ENCODE measurements at regions not wholly inside any gene's neighbourhood (a gene's known extent, or its start where the extent isn't known, plus 50 kb on each side); places are given as distances from the start of the nearest gene placed in this dataset.
"Not testable (repeated sequence)": the region's sequence is repeated elsewhere in the genome, so short reads cannot be mapped to it uniquely, and the experiment has no call there.

DNA sequence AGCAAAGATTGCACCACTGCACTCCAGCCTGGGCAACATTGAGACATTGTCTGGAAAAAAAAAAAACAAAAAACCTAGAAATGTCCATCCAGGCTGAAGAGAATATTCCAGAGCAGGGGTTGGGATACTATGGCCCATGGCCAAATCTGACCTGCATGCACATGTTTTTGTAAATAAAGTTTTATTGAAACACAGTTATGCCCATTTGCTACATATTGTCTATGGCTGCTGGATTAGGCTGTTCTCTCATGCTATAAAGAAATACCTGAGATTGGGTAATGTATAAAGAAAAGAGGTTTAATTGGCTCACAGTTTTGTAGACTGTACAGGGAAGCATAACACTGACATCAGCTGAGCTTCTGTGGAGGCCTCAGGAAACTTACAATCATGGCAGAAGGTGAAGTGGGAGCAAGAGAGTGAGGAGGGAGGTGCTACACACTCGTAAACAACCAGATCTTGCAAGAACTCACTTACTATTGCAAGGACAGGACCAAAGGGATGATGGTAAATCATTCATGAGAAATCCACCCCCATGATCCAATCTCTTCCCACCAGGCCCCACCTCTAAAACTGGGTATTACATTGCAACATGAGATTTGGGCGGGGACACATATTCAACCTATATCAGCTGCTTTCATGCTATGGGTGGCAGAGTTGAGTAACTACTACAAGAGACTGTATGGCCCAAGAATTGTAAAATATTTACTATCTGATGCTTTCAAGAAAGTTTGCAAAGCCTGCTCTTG is 137.8 kb upstream of the ROPN1B start:
- not testable (repeated sequence) for DNase-seq

DNA sequence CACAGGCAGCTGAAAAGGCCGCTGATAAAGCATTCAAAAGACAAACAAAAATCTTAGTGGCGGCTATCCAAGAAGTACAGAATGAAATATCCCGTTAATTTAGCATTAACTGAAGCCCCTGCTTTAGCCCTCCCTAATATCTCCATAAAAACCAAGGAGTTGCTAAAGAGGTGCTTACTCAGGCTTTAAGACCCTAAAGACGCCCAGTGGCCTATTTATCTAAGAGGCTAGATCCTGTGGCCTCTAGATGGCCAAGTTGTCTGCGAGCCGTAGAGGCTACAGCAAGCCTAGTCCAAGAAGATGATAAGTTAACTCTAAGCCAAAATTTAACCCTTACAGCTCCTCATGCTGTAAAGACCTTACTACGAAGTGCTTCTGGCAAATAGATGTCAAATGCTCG is 133.4 kb upstream of the ROPN1B start:
- DNase-seq, result not testable (repeated sequence)

DNA sequence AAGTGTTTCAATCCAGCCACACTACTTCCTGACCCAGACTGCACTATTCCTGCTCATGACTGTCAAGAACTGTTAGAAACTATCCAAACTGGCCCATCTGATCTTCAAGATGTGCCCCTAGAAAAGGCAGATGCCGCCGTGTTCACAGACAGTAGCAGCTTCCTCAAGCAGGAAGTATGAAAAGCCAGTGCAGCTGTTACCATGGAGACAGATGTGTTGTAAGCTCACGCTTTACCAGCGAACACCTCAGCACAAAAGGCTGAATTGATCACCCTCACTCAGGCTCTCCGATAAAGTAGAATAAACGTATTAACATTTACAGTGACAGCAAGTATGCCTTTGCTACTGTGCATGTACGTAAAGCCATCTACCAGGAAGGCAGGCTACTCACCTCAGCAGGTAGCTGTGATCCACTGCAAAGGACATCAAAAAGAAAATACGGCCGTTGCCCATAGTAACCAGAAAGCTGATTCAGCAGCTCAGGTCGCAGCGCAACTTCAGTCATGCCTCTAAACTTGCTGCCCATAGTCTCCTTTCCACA is 132.9 kb upstream of the ROPN1B start:
- not testable (repeated sequence) for DNase-seq

DNA sequence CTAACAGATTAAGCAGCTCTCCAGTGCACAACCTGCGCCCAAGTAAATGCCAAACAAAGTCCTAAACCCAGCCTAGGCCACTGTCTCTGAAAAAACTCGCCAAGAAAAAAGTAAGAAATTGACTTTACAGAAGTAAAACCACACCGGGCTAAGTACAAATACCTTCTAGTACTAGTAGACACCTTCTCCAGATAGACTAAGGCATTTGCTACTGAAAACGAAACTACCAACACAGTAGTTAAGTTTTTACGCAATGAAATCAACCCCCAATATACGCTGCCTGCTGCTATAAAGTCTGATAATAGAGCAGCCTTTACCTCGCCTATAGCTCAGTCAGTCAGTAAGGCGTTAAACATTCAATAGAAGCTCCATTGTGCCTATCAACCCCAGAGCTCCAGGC is 132.2 kb upstream of the ROPN1B start:
- not testable (repeated sequence) for DNase-seq

DNA sequence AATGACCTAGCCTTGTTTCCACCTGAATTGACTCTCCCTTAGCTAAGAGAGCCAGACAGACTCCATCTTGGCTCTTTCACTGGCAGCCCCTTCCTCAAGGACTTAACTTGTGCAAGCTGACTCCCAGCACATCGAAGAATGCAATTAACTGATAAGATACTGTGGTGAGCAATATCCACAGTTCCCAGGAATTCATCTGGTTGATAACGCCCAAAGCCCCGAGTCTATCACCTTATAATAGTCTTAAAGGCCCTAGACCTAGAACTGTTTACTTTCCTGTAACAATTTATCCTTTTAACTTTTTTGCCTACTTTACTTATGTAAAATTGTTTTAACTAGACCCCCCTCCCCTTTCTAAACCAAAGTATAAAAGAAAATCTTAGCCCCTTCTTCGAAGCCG is 130.1 kb upstream of the ROPN1B start:
- not testable (repeated sequence) for DNase-seq

DNA sequence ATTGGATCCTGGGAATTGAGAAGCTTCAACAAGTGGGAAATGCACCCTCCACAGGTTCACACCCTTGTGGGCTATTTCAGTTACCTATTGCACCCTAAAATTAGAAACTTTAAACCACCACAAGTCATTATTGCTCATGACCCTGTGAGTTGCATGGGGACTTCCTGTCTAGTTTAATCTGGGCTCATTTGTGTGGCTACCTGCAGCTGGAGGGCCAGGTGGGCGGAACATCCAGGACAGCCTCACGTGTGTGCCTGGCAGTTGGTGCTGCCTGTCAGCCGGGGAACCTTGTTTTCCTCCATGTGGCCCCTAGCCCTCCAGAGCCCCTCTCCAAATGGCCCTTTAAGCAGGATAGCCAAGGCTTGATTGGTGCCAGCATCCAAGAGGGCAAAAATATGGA is 128.5 kb upstream of the ROPN1B start:
- DNase-seq, result not testable (repeated sequence)

DNA sequence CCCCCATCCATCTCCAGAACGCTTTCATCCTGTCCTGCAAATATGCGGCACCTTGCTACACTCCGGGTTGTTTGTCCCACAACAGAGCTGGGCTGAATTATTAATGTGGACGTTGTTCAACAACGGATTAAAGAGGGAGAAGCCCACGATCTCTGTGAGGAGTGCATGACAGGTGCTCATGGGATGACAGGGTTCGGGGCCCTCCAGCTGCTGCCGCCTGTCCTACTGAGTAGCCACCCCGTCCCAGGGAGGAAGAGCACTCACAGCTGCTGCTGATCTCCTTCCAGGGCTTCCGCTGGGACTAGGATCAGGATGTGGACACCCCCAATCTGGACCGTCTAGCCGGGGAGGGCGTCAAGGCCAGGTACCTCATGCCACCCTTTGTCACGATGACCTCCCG is 121.0 kb upstream of the ROPN1B start:
- DNase-seq, result not testable (repeated sequence)

DNA sequence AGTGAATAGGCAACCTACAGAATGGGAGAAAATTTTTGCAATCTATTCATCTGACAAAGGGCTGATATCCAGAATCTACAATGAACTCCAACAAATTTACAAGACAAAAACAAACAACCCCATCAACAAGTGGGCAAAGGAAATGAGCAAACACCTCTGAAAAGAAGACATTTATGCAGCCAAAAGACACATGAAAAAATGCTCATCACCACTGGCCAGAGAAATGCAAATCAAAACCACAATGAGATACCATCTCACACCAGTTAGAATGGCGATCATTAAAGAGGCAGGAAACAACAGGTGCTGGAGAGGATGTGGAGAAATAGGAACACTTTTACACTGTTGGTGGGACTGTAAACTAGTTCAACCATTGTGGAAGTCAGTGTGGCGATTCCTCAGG is 114.0 kb upstream of the ROPN1B start:
- DNase-seq, result not testable (repeated sequence)

DNA sequence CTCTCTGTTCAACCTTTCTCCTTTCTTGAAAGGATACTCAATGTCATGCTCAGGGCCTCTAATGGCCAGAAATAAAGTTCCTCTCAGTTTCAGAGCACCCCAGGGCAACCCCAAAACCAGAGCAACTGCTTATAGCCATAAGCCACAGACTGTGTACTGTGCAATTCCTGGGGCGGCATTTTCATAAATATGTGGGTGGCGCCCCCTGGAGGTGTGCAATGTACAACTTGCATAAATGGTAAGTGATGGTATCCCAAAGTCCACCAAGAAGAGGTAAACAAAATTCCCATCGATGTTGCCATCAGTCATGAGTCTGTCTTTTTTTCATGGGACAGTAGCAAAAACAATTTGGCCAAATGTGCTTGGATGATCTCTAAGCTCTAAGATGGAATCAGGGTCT is 108.4 kb upstream of the ROPN1B start:
- DNase-seq, result not testable (repeated sequence)

DNA sequence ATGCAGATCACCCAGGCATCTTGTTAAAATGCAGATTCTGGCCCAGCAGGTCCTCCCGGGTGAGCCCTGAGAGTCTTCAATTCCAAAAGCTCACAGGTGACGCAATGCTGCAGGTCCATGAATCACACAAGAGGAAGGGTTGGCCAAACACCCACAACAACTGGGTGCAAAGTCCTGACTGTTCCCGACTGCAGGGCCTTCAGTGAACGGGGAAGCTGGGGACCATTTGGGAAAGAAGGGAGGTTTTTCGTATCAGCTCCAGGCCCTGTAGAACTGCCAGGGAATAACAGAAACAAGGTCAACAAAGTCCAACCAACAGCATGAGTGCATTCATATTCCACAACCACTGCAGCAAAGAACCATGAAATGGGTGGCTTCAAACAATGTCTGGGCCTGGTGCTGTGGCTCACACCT is 106.1 kb upstream of the ROPN1B start:
- not testable (repeated sequence) for DNase-seq

DNA sequence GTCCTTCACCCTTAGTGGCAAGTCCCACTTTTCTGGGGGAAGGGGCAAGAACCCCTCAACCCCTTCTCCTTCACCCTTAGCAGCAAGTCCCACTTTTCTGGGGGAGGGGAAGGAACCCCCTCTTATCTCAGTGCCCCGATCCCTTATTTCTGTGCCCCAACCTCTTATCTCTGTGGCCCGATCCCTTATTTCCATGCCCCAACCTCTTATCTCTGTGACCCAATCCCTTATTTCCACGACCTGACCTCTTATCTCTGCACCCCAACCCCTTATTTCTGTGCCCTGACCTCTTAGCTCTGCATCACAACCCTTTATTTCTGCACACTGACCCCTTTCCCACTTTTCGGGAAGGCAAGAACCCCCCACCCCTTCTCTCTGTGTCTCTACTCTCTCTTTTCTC is 104.4 kb upstream of the ROPN1B start:
- DNase-seq, result not testable (repeated sequence)

DNA sequence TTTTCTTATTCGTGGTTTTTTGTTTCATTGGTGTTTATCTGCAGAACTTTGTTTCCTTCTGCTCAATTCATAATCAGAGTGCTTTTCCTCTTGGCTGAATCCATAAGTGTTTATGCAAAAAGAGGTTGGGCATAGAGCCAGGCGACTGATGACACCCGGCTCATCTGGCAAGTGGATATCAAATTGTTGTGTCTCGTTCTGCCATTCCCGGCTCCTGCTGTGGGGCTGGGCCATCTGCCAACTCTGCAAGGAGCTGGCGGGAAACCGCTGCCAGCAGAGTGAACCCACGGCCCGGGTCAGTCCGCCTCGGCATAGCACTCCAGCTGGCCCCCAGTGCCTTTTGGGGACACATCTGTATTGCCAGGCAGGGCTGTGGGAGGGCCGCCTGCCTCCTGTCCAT is 83.0 kb upstream of the ROPN1B start:
- peak; percentile 1 for DNase-seq

DNA sequence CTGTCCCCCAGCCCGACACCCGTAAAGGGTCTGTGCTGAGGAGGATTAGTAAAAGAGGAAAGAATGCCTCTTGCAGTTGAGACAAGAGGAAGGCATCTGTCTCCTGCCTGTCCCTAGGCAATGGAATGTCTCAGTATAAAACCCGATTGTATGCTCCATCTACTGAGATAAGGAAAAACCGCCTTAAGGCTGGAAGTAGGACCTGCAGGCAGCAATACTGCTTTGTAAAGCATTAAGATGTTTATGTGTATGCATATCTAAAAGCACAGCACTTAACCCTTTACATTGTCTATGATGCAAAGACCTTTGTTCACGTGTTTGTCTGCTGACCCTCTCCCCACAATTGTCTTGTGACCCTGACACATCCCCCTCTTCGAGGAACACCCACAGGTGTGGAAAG is 69.8 kb upstream of the ROPN1B start:
- not testable (repeated sequence) for DNase-seq

DNA sequence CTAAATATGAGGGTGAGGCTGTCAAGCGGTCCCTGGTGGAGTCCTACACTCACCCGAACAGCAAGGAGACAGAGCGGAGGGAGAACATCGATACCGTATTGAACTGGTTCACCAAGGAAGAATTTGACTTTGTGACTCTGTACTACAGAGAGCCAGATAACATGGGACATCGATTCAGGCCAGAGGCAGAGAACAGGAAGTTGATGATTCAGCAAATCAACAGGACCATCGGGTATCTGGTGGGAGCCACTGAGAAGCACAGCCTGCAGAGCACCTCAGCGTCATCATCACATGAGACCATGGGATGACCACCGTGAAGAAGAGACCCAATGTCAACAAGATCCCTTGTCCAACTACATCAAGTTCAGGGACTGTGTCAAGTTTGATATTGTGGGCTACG is 67.5 kb upstream of the ROPN1B start:
- DNase-seq, result peak; percentile 10

DNA sequence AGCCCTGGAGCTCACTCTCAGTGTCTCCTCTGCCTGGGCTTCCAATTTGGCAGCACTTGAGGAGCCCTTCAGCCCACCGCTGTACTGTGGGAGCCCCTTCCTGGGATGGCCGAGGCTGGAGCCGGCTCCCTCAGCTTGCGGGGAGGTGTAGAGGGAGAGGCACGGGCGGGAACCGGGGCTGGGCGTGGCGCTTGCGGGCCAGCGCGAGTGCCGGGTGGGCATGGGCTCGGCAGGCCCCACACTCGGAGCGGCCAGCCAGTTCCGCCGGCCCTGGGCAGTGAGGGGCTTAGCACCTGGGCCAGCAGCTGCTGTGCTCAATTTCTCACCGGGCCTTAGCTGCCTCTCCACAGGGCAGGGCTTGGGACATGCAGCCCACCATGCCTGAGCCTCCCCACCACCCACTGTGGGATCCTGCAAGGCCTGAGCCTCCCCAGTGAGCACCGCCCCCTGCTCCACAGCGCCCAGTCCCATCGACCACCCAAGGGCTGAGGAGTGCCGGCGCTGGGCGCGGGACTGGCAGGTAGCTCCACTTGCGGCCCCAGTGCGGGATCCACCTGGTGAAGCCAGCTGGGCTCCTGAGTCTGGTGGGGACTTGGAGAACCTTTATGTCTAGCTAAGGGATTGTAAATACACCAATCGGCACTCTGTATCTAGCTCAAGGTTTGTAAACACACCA is 65.1 kb upstream of the ROPN1B start:
- not testable (repeated sequence) for DNase-seq

DNA sequence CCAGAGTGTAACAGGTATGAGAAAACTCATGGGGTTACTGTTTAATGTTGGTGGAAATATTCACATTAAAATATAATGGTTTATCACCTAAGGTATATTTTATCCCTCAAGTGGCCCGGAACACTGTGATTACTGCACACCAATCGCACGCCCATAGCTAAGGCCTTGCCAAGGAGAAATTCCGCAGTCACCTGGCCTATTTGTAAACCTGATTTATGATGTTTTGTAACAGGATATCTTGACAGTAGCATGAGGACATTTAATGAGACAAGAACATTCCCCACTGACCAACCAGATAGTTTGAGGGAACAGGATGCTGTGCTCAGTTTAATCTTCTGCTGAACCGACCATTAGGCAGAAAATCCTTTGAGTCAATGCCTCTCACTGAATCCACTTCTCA is 61.7 kb upstream of the ROPN1B start:
- not testable (repeated sequence) for DNase-seq

DNA sequence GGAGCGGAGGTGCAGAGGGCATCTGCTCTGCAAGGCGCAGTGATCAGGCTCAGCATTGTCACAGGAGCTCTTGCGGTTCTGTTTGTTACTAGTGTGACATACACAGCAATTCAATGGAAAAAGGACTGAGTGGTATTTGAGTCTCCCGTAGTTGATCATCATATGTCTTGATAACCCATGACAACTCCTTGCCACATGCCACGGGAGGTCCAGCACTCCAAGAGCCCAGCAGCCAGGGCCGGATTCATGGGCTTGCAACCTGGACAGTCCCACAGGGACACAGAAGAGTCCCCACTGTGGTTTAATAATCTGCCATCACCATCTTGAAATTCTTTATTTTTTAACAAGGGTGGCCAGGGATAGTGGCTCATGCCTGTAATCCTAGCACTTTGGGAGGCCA is 58.1 kb upstream of the ROPN1B start:
- DNase-seq, result not testable (repeated sequence)

DNA sequence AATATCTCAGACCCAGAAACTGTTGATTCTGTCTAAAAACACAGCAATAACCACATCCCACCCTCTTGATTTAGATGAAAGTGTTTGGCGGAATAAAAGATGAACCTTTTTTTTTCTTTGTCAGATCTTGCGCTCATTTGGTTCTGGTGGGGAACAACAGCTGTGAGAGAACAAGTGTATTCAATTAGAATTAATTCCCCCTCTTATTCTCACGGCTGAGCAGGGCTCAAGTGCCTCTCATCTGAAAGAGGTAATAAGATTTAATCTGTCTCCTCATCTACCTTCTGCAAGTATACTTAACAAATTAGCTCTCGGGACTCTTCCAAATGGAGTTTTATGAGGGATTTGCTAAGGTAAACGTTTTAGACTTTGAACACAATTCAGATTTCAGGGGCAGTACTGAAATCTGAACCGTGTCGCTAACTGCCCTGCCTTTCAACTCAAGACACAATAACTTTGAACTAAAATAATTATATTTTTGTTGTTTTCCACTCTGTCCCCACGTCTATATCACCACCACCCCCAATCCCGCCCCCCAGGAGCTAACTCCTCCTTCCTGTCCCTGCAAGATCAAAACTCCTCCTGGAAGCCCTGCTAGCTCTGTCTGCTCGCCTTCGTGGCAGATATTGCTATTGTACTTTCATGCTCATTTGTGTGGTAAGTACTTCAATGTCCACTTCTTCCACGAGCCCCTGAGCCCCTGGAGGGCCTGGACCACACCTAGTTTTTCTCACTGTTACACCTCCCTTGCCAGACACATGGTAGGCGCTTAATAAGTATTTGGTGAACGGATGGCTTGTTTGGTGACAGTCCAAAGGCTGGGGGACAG is 54.2 kb upstream of the ROPN1B start:
- not testable (repeated sequence) for DNase-seq

DNA sequence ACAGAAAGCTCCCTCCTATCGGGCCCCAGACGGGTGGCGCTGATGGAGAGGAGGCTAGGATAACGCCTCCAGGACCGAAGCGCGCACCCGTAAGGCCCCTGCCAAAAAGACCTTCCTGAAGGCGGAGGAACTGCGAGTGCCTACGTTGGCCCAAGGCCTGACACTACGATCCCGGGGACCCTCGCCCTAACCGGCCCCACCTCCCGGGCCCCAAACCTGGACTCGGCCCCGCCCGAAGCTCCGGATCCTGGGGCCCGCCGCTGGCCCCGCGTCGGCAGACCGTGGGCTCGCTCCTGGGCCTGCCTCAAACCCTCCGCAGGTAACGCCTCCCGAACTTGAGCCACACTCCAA is 53.6 kb upstream of the ROPN1B start:
- not testable (repeated sequence) for DNase-seq

DNA sequence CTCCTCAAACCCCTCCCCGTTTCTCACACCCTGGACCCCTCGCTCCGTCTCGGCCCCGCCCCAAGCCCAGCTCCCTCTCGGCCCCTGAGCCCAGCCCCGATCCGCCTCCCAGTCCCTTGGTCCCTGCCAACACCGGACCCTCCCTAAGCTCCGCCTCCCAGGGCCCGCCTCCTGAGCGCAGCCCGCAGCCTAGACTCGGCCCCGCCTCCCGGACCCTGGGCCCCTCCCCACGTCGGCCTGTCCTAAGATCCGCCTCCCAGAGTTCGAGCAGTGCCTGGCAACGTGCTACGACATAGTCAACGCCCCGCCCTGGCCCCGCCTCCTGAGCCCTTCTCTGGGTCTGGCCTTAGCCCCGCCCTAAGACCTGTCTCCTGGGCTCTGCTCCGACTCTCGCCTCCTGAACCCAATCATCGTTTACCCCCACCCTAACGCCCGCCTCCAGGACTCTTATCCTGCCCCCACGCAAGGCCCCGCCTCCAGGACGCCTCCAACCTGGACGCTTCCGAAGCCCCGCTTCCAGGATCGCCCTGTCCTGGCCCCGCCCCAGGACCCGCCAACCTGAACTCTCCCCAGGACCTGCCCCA is 53.1 kb upstream of the ROPN1B start:
- DNase-seq, result peak; percentile 99

DNA sequence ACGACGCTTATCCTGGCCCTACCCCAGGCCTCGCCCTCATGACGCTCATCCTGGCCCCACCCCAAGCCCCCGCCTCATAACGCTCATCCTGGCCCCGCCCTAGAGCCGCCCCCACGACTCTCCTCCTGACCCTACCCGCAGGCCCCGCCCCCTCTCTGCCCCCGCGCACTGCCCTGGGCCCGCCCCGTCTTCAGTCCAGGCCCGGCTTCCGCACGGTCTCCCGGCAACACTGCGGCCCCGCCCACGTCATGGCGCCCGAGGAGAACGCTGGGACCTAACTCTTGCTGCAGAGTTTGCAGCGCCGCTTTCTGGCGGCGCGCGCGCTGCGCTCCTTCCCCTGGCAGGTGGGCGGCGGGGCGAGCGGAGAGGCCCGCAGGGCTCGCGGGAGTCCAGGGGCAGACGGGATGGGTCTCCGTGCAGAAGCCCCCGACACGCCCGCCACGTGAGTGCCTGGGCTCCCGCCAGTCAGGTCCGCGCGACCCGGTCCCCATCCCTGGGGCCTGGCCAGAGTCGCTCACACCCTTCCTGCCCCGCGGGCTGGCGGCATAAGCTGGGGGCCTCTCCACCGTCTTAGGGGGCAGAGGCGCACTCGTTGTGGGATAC is 52.5 kb upstream of the ROPN1B start:
- peak; percentile 98 for DNase-seq

DNA sequence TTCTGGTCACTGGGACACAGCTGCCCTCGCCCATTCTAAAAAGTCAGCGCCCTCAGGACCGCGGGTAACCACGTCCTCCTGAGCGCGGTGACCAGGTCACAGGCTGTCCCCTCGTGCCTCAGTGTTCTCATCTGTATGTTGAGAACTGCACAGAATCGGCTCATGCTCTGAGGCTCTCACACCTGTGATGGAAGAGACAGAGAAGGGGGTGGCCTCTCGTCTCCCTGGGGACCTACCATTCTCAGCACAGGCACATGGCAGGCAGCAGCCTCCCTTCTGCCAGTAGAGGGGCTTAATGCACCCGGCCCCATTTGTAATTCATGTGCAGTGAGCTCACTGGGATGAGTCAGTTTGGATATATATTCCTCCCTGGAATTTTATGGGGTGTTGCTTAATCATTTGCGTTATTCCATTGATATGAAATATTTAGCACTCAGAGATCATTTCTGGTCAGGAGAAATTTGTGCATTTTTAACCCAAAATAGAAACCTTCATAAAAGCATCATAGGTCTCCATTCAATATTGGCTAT is 51.9 kb upstream of the ROPN1B start:
- DNase-seq, result not testable (repeated sequence)
